ENCODE measurements at regions not wholly inside any gene's neighbourhood (a gene's known extent, or its start where the extent isn't known, plus 50 kb on each side); places are given as distances from the start of the nearest gene placed in this dataset.

- TF ChIP-seq CTCF (IDR thresholded peaks at IDR 0.05) (no peak), POLR2A (IDR thresholded peaks at IDR 0.05) (no peak)
These were observed 1487.0 kb downstream of the LRRC4C start for GRCh38 chr11:39972461-39972860.
